ENCODE measurements at regions not wholly inside any gene's neighbourhood (a gene's known extent, or its start where the extent isn't known, plus 50 kb on each side); places are given as distances from the start of the nearest gene placed in this dataset.

DNA sequence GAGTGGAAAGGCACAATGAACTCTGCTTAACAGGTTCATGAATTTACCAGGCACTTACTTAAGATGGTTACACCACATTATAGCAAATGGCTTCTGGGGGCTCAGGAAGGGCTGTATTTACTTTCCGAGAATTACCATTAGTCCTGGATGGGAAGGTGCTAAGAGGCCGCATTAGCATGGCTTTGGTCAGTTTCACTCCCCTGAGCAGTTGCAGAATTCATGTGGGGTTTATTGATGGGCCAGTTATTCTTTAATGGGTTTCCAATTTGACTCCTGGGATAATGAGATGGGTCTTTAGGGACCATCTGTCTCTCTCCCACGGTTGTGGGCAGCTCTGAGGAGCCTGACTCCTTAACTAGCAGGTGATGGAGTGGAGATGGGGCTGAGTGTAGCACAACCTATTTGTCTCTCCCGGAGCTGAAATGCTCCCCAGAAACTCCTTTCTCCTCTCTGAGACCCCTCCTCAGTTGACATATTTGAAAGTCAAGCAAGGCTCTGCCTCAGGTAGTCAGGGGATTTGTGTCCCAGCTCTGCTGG, 652.5 kb downstream of the HS3ST4 start:
- dilution Hi-C loops (cut with MboI; ENCODE audit: extremely low pct_ligation_motif_present, low sequenced_read_pairs), result no loop called here
- Histone ChIP-seq H4K20me1 (ENCODE audit: control insufficient read depth, extremely low read depth, insufficient read depth, low read length) (no peaks in the 10 kb centered on the region), H3K27ac (ENCODE audit: control insufficient read depth, insufficient read depth, low read length) (no peak overlapping the region), H3K36me3 (ENCODE audit: control insufficient read depth in 2 of 2, extremely low read depth in 1 of 2, insufficient read depth in 2 of 2, low read length in 2 of 2) (no peaks in the 10 kb centered on the region), H2AFZ (ENCODE audit: control insufficient read depth, low read length) (no peak overlapping the region), H3K9me1 (ENCODE audit: control insufficient read depth, extremely low read depth, insufficient read depth, low read length) (no peaks in the 10 kb centered on the region), H3K79me2 (ENCODE audit: control insufficient read depth, insufficient read depth, low read length) (no peaks in the 10 kb centered on the region), H3K4me1 (ENCODE audit: control insufficient read depth, extremely low read depth, insufficient read depth, low read length) (no peaks in the 10 kb centered on the region), H3K4me2 (ENCODE audit: control insufficient read depth, extremely low read depth, insufficient read depth, low read depth, low read length) (no peak overlapping the region), H3K27me3 (ENCODE audit: control insufficient read depth, extremely low read depth, insufficient read depth, low read length) (no peaks in the 10 kb centered on the region), H3K9me3 (ENCODE audit: control insufficient read depth, low read depth, low read length) (peaks cover 2% of the 10 kb centered on the region), H3K9ac (ENCODE audit: control insufficient read depth, extremely low read depth, insufficient read depth, low read length) (no peak overlapping the region), H3K4me3 (ENCODE audit: control insufficient read depth in 2 of 3, extremely low read depth in 1 of 3, insufficient read depth in 2 of 3, low read depth in 1 of 3, low read length in 3 of 3) (no peak overlapping the region)
- no peak for FAIRE-seq
- no peak for DNase-seq (ENCODE audit: low read depth, low spot score)
- TF ChIP-seq EZH2 (IDR thresholded peaks at IDR 0.05; ENCODE audit: low read length), result no peak
- TF ChIP-seq, protein P1, sequence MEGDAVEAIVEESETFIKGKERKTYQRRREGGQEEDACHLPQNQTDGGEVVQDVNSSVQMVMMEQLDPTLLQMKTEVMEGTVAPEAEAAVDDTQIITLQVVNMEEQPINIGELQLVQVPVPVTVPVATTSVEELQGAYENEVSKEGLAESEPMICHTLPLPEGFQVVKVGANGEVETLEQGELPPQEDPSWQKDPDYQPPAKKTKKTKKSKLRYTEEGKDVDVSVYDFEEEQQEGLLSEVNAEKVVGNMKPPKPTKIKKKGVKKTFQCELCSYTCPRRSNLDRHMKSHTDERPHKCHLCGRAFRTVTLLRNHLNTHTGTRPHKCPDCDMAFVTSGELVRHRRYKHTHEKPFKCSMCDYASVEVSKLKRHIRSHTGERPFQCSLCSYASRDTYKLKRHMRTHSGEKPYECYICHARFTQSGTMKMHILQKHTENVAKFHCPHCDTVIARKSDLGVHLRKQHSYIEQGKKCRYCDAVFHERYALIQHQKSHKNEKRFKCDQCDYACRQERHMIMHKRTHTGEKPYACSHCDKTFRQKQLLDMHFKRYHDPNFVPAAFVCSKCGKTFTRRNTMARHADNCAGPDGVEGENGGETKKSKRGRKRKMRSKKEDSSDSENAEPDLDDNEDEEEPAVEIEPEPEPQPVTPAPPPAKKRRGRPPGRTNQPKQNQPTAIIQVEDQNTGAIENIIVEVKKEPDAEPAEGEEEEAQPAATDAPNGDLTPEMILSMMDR (optimal IDR thresholded peaks at IDR 0.05 in 1 of 3, IDR thresholded peaks at IDR 0.05 in 1 of 3, conservative IDR thresholded peaks at IDR 0.05 in 1 of 3; ENCODE audit: extremely low read depth in 1 of 3, insufficient read depth in 2 of 3, low read length in 3 of 3), result no peak

DNA sequence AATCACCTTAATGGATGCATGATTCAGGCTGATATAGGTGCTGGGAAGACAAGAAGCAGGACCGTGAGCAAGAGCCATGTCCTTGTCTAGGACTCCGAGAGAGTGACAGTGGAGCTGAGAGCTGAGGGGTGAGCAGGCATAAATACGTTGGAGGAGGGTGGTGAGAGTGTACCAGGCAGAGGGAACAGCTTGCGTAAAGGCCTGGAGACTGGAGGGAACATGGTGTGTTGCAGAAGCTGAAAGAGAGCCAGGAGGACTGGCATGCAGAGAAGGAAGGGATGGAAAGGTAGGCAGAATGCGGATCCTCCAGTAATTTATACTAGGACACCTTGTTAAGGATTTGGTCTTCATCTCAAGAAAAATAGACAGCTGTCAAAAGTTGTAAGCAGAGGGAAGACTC, 653.2 kb downstream of the HS3ST4 start:
- DNase-seq (ENCODE audit: low read depth, low spot score) (no peak), FAIRE-seq (no peak)
- Histone ChIP-seq H3K79me2 (ENCODE audit: control insufficient read depth, insufficient read depth, low read length) (no peaks in the 10 kb centered on the region), H3K9me3 (ENCODE audit: control insufficient read depth, low read depth, low read length) (peaks cover 4% of the 10 kb centered on the region), H4K20me1 (ENCODE audit: control insufficient read depth, extremely low read depth, insufficient read depth, low read length) (no peaks in the 10 kb centered on the region), H3K9me1 (ENCODE audit: control insufficient read depth, extremely low read depth, insufficient read depth, low read length) (no peaks in the 10 kb centered on the region), H3K27ac (ENCODE audit: control insufficient read depth, insufficient read depth, low read length) (no peak overlapping the region), H3K4me3 (ENCODE audit: control insufficient read depth in 2 of 3, extremely low read depth in 1 of 3, insufficient read depth in 2 of 3, low read depth in 1 of 3, low read length in 3 of 3) (no peak overlapping the region), H3K27me3 (ENCODE audit: control insufficient read depth, extremely low read depth, insufficient read depth, low read length) (no peaks in the 10 kb centered on the region), H3K4me2 (ENCODE audit: control insufficient read depth, extremely low read depth, insufficient read depth, low read depth, low read length) (no peak overlapping the region), H3K36me3 (ENCODE audit: control insufficient read depth in 2 of 2, extremely low read depth in 1 of 2, insufficient read depth in 2 of 2, low read length in 2 of 2) (no peaks in the 10 kb centered on the region), H2AFZ (ENCODE audit: control insufficient read depth, low read length) (no peak overlapping the region), H3K9ac (ENCODE audit: control insufficient read depth, extremely low read depth, insufficient read depth, low read length) (no peak overlapping the region), H3K4me1 (ENCODE audit: control insufficient read depth, extremely low read depth, insufficient read depth, low read length) (no peaks in the 10 kb centered on the region)
- no peak for TF ChIP-seq EZH2 (IDR thresholded peaks at IDR 0.05; ENCODE audit: low read length)
- TF ChIP-seq, protein P1 (optimal IDR thresholded peaks at IDR 0.05 in 1 of 3, IDR thresholded peaks at IDR 0.05 in 1 of 3, conservative IDR thresholded peaks at IDR 0.05 in 1 of 3; ENCODE audit: extremely low read depth in 1 of 3, insufficient read depth in 2 of 3, low read length in 3 of 3), result no peak
- dilution Hi-C loops (cut with MboI; ENCODE audit: extremely low pct_ligation_motif_present, low sequenced_read_pairs), result no loop called here
